GM12878 (cell line): ENCODE measurements at regions not wholly inside any gene's neighbourhood (a gene's known extent, or its start where the extent isn't known, plus 50 kb on each side); places are given as distances from the start of the nearest gene placed in this dataset.

ENCODE experiments used
- ATAC-seq: fragments of 200-7000 bp; cut with Tn5 transposase; 3 replicates; pipeline ENCODE4 v1.9.1; 2020; ENCODE audit warnings: mild to moderate bottlenecking, moderate library complexity
- BruUV-seq: library from RNA; stranded (reverse); fragments of 400-500 nt; replicated peaks from 2 replicates; lab custom pipeline; 2021; lab: Mats Ljungman, UMichigan
- CTCF ChIA-PET: fragments of 300-600 bp; sonication (Branson Sonifier 250); formaldehyde crosslinking; extraction: SDS; loops from one replicate; lab custom pipeline; 2021; ENCODE audit warnings: inconsistent platforms; lab: Yijun Ruan, JAX
- POLR2A ChIA-PET: fragments of 350-600 bp; formaldehyde crosslinking; extraction: SDS; loops from one replicate; lab custom pipeline; 2021; ENCODE audit warnings: inconsistent platforms; lab: Charles Lee
- RAD21 ChIA-PET: fragments of 300-600 bp; sonication (Branson Sonifier 250); formaldehyde crosslinking; loops from one replicate; lab custom pipeline; 2023; ENCODE audit warnings: antibody characterized with exemption; ENCODE audit not compliant: unreplicated experiment; lab: Charles Lee
- SMC1A ChIA-PET: fragments of 300-600 bp; sonication (Branson Sonifier 250); formaldehyde crosslinking; loops from one replicate; lab custom pipeline; 2023; ENCODE audit not compliant: unreplicated experiment, uncharacterized antibody; lab: Charles Lee
- DNase-seq: peaks from one replicate; pipeline ENCODE4 v3.0.0-alpha.2; 2011; ENCODE audit warnings: low read depth, low spot score
- FAIRE-seq: peaks from 3 replicates; lab custom pipeline; 2011; peaks lifted over from hg19 to GRCh38; lab: Jason Lieb, UNC
- H2AFZ ChIP-seq: 2 replicates; pipeline ENCODE4 v1.6.0; 2011; ENCODE audit warnings: low read depth, low read length, control low read depth; ENCODE audit not compliant: control insufficient read depth
- H3K27ac ChIP-seq: 2 replicates; pipeline ENCODE4 v1.5.1; 2011; ENCODE audit warnings: control low read depth; ENCODE audit not compliant: control insufficient read depth, insufficient read depth
- H3K27me3 ChIP-seq, 2 experiments: replicated peaks in 1 of 2; 2 replicates each; pipeline versions ENCODE4 v1.6.0 to v1.6.1; 2011; ENCODE audit warnings: low read length in 1 of 2; ENCODE audit not compliant: control insufficient read depth in 2 of 2, insufficient read depth in 2 of 2
- H3K36me3 ChIP-seq, 2 experiments: 2 replicates each; pipeline ENCODE4 v1.5.1; 2011; ENCODE audit warnings: low read length in 1 of 2; ENCODE audit not compliant: control insufficient read depth in 2 of 2, insufficient read depth in 2 of 2
- H3K4me1 ChIP-seq: 2 replicates; pipeline ENCODE4 v1.6.1; 2011; ENCODE audit warnings: mild to moderate bottlenecking, low read length, moderate library complexity, mixed read lengths; ENCODE audit not compliant: control insufficient read depth, insufficient read depth
- H3K4me2 ChIP-seq: 2 replicates; pipeline ENCODE4 v1.6.0; 2011; ENCODE audit warnings: control low read depth; ENCODE audit not compliant: control insufficient read depth, insufficient read depth
- H3K4me3 ChIP-seq: fragments of 200-600 bp; sonication (generic); 2 replicates; pipeline ENCODE4 v1.5.1; 2016
- H3K79me2 ChIP-seq: 2 replicates; pipeline ENCODE4 v1.6.0; 2011; ENCODE audit warnings: low read length; ENCODE audit not compliant: control insufficient read depth, insufficient read depth
- H3K9ac ChIP-seq: 2 replicates; pipeline ENCODE4 v1.8.0; 2011; ENCODE audit warnings: low read length, control low read depth, mixed read lengths; ENCODE audit not compliant: control insufficient read depth, insufficient read depth
- H3K9me3 ChIP-seq: replicated peaks from 3 replicates; pipeline ENCODE4 v1.5.1; 2011; ENCODE audit warnings: mild to moderate bottlenecking, low read length; ENCODE audit not compliant: control insufficient read depth, insufficient read depth
- H4K20me1 ChIP-seq: 2 replicates; pipeline ENCODE4 v1.6.0; 2011; ENCODE audit not compliant: control insufficient read depth, insufficient read depth
- BCL3 ChIP-seq: IDR thresholded peaks from 2 replicates; pipeline ENCODE4 v1.6.1; 2011; ENCODE audit warnings: borderline replicate concordance, low read depth, mild to moderate bottlenecking, moderate library complexity, low read length; ENCODE audit not compliant: insufficient read depth, poor library complexity, severe bottlenecking
- BMI1 ChIP-seq: fragments of 450-650 bp; IDR thresholded peaks from 2 replicates; pipeline ENCODE4 v1.6.1; 2016; ENCODE audit warnings: mild to moderate bottlenecking, moderate library complexity, borderline replicate concordance
- DPF2 ChIP-seq: fragments of 450-650 bp; IDR thresholded peaks from 2 replicates; pipeline ENCODE4 v1.6.1; 2017; ENCODE audit warnings: mild to moderate bottlenecking
- ELK1 ChIP-seq: IDR thresholded peaks from 2 replicates; pipeline ENCODE4 v1.6.1; 2012; ENCODE audit warnings: low read depth, low read length, improper control_type of control experiment
- ETV6 ChIP-seq, 2 experiments: fragments of 450-650 bp in 1 of 2; IDR thresholded peaks in 1 of 2; conservative IDR thresholded peaks in 1 of 2; 2 replicates each; pipeline ENCODE4 v1.6.1; 2014; ENCODE audit warnings: antibody characterized with exemption in 1 of 2, borderline replicate concordance in 1 of 2, low read depth in 1 of 2, mild to moderate bottlenecking in 1 of 2, moderate library complexity in 1 of 2
- FOXK2 ChIP-seq: fragments of 450-650 bp; IDR thresholded peaks from 2 replicates; pipeline ENCODE4 v1.6.1; 2017; ENCODE audit warnings: mild to moderate bottlenecking, moderate library complexity
- NFIC ChIP-seq: IDR thresholded peaks from 2 replicates; pipeline ENCODE4 v1.6.1; 2012; ENCODE audit warnings: low read depth, mild to moderate bottlenecking, inconsistent platforms, low read length, moderate library complexity
- NFXL1 ChIP-seq: fragments of 450-650 bp; IDR thresholded peaks from 2 replicates; pipeline ENCODE4 v1.6.1; 2017; ENCODE audit warnings: antibody characterized with exemption, mild to moderate bottlenecking, borderline replicate concordance
- PRDM15 ChIP-seq: fragments of 450-650 bp; formaldehyde crosslinking; IDR thresholded peaks from 2 replicates; pipeline ENCODE4 v1.4.0; 2020; ENCODE audit warnings: mild to moderate bottlenecking, moderate library complexity
- TBL1XR1 ChIP-seq: IDR thresholded peaks from 2 replicates; pipeline ENCODE4 v1.6.1; 2012; ENCODE audit warnings: low read depth, low read length, improper control_type of control experiment
- TCF7 ChIP-seq: IDR thresholded peaks from 2 replicates; pipeline ENCODE4 v1.6.1; 2014; ENCODE audit warnings: antibody characterized with exemption, borderline replicate concordance
- WRNIP1 ChIP-seq: IDR thresholded peaks from 2 replicates; pipeline ENCODE4 v1.6.1; 2011; ENCODE audit warnings: low read depth, low read length, improper control_type of control experiment, borderline replicate concordance
- ZNF384 ChIP-seq: IDR thresholded peaks from 2 replicates; pipeline ENCODE4 v1.6.1; 2012; ENCODE audit warnings: low read depth, mild to moderate bottlenecking, low read length, improper control_type of control experiment, borderline replicate concordance
- WGBS: methylation state at CpG from one replicate; pipeline ENCODE4 v1.1.6; 2016; ENCODE audit warnings: low lambda C conversion rate; ENCODE audit not compliant: insufficient replicate concordance, insufficient coverage; ENCODE audit errors: missing lambda C conversion rate; 5-methylcytosine and 5-hydroxymethylcytosine counted together
- in situ Hi-C: fragments of 300-500 bp; cut with MboI; formaldehyde crosslinking; loops from 9 replicates; pipeline ENCODE4 v1.14.3; 2018; ENCODE audit warnings: mixed read lengths
- intact Hi-C: fragments of 100-400 bp; cut with micrococcal nuclease; formaldehyde crosslinking; loops from one replicate; pipeline ENCODE4 v1.14.2; 2022; ENCODE audit not compliant: unreplicated experiment

DNA sequence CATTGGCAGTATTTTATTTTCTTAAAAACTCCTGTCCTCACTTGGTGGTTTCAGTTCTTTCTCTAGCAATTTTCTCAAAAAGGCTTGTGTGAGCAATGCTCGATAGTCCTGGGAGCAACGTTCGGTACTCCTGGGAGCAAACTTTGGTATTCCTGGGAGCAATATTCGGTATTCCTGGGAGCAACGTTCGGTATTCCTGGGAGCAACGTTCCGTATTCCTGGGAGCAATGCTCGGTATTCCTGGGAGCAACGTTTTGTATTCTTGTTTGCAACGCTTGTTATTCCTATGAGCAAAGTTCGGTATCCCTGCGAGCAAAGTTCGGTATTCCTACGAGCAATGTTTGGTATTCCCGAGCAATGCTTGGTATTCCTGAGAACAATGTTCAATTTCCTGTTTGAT is 362.0 kb upstream of the ADARB2 start:
- H3K27me3 ChIP-seq = no peaks in the 10 kb centered on the region
- no peaks in the 10 kb centered on the region for H3K36me3 ChIP-seq
- in situ Hi-C loops (no loop called here), intact Hi-C loops (no loop called here)
- peak; percentile 16 for TF ChIP-seq BCL3
- no peak for TF ChIP-seq NFXL1
- no peak overlapping the region for H2AFZ ChIP-seq
- no peaks in the 10 kb centered on the region for H3K4me1 ChIP-seq
- no peak overlapping the region for H3K4me2 ChIP-seq
- DNase-seq (no peak), ATAC-seq (no peak), FAIRE-seq (no peak)
- H3K9ac ChIP-seq = no peak overlapping the region
- SMC1A ChIA-PET = no interaction called here
- H3K9me3 ChIP-seq = no peaks in the 10 kb centered on the region
- no peak overlapping the region for H3K27ac ChIP-seq
- CTCF ChIA-PET = no interaction called here
- RAD21 ChIA-PET = no interaction called here
- no peak overlapping the region for H3K4me3 ChIP-seq
- WGBS = 47% methylated on average over 16 of the region's 16 CpGs
- H3K79me2 ChIP-seq = no peaks in the 10 kb centered on the region
- POLR2A ChIA-PET = no interaction called here
- H4K20me1 ChIP-seq = no peaks in the 10 kb centered on the region
- BruUV-seq = no TSS peak

GRCh38 chr10:2097937-2098336 is 360.6 kb upstream of the ADARB2 start:
- no peaks in the 10 kb centered on the region for H3K9me3 ChIP-seq
- peak; percentile 54 for FAIRE-seq
- no peak for ATAC-seq
- DNase-seq = no peak
- no peaks in the 10 kb centered on the region for H4K20me1 ChIP-seq
- BruUV-seq = no TSS peak
- H3K27ac ChIP-seq = no peak overlapping the region
- 47% methylated on average over 10 of the region's 10 CpGs for WGBS
- H3K4me3 ChIP-seq = no peak overlapping the region
- no peak overlapping the region for H3K9ac ChIP-seq
- intact Hi-C loops = no loop called here
- H3K4me2 ChIP-seq = no peak overlapping the region
- H2AFZ ChIP-seq = no peak overlapping the region
- H3K27me3 ChIP-seq = no peaks in the 10 kb centered on the region
- H3K79me2 ChIP-seq = no peaks in the 10 kb centered on the region
- POLR2A ChIA-PET = no interaction called here
- H3K36me3 ChIP-seq = no peaks in the 10 kb centered on the region
- RAD21 ChIA-PET = no interaction called here
- CTCF ChIA-PET = no interaction called here
- in situ Hi-C loops = no loop called here
- no peaks in the 10 kb centered on the region for H3K4me1 ChIP-seq
- SMC1A ChIA-PET = no interaction called here
- no peak for TF ChIP-seq ETV6 (conservative IDR thresholded peaks at IDR 0.05 in 1 of 2, IDR thresholded peaks at IDR 0.05 in 1 of 2; ENCODE audit: borderline replicate concordance in 1 of 2, low read depth in 1 of 2)
- TF ChIP-seq TBL1XR1 = no peak
- no peak for TF ChIP-seq ELK1
- no peak for TF ChIP-seq NFIC
- no peak for TF ChIP-seq DPF2
- TF ChIP-seq PRDM15 (CRISPR knock-in tag) = no peak
- no peak for TF ChIP-seq BMI1
- TF ChIP-seq TCF7 = no peak
- no peak for TF ChIP-seq FOXK2
- no peak for TF ChIP-seq ZNF384
- TF ChIP-seq WRNIP1 = no peak
